ENCODE measurements at regions not wholly inside any gene's neighbourhood (a gene's known extent, or its start where the extent isn't known, plus 50 kb on each side); places are given as distances from the start of the nearest gene placed in this dataset. TPM values are rescaled to one million over a fixed set of nuclear protein-coding genes. Genes with fewer than 3 reads are reported as not detected.

DNA sequence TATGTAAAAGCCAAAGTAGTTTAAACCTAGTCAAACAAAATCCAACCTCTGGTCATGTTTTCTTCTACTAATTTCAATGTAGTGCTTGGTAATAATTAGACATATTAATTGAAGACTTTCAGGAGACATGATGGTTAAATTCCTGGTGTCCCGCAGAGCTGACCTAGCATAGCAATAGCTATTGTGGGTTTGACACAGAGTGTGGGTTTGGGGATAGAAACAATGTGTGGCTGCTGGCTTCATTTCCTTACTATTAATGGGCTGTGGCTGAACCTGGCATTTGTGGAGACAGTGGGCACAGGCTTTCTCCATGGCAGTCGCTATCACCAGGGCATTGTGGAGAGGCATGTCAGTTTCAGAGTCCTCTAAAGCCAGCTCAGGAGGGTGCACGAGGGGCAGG, 54.1 kb upstream of the GGTLC1 start:
- DNase-seq = no peak
- no peak overlapping the region for H2AFZ ChIP-seq (ENCODE audit: low read length)
- no peaks in the 10 kb centered on the region for H3K79me2 ChIP-seq (ENCODE audit: low read length)
- no peaks in the 10 kb centered on the region for H3K9me3 ChIP-seq (ENCODE audit: low read length)
- no peak overlapping the region for H3K4me2 ChIP-seq (ENCODE audit: low read depth, low read length, poor library complexity, severe bottlenecking)
- H3K27me3 ChIP-seq (ENCODE audit: low read length) = no peaks in the 10 kb centered on the region
- no peak overlapping the region for H3K4me3 ChIP-seq (ENCODE audit: low read length)
- no peak overlapping the region for H3K27ac ChIP-seq (ENCODE audit: low read length)
- no peaks in the 10 kb centered on the region for H3K9me2 ChIP-seq (replicated peaks; ENCODE audit: insufficient read depth, low read length)
- H3K4me1 ChIP-seq (ENCODE audit: low read length) = no peaks in the 10 kb centered on the region
- no peak overlapping the region for H3K9ac ChIP-seq (ENCODE audit: low read length)
- no peaks in the 10 kb centered on the region for H4K20me1 ChIP-seq (ENCODE audit: insufficient read depth, low read depth, low read length)
- no peaks in the 10 kb centered on the region for H3K36me3 ChIP-seq (ENCODE audit: insufficient read depth, low read length)

DNA sequence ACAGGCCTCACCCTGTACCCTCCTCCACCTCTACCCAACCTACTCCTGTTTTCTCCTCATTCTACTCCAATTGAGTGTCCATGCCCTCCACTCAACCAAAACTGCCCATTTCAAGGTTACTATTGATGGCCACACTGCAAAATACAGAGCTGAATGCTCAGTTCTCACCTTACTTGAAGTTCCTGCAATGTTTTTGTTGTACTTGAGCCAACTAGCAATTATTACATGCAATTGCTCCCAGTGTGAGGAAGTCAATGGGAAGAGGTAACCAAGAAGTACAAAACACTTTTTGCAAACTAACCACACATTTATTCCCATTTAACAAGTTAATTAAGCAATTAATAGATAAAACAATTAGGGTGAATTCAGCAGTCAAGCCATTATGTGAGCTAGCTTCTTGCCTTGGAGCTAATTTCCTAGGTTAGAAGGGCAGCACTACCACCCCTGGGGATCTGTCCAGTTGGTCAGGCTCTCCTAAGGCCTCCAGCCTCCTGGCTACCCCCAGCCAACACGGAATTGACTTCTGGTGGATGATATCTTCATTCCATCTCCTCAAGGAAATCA, 52.4 kb upstream of the GGTLC1 start:
- H3K9ac ChIP-seq (ENCODE audit: low read length) = no peak overlapping the region
- no peaks in the 10 kb centered on the region for H3K9me3 ChIP-seq (ENCODE audit: low read length)
- H2AFZ ChIP-seq (ENCODE audit: low read length) = no peak overlapping the region
- H4K20me1 ChIP-seq (ENCODE audit: insufficient read depth, low read depth, low read length) = no peaks in the 10 kb centered on the region
- H3K27me3 ChIP-seq (ENCODE audit: low read length) = no peaks in the 10 kb centered on the region
- DNase-seq = no peak
- no peak overlapping the region for H3K4me2 ChIP-seq (ENCODE audit: low read depth, low read length, poor library complexity, severe bottlenecking)
- H3K9me2 ChIP-seq (replicated peaks; ENCODE audit: insufficient read depth, low read length) = no peaks in the 10 kb centered on the region
- no peaks in the 10 kb centered on the region for H3K79me2 ChIP-seq (ENCODE audit: low read length)
- H3K36me3 ChIP-seq (ENCODE audit: insufficient read depth, low read length) = no peaks in the 10 kb centered on the region
- no peaks in the 10 kb centered on the region for H3K4me1 ChIP-seq (ENCODE audit: low read length)
- H3K27ac ChIP-seq (ENCODE audit: low read length) = no peak overlapping the region
- H3K4me3 ChIP-seq (ENCODE audit: low read length) = no peak overlapping the region

DNA sequence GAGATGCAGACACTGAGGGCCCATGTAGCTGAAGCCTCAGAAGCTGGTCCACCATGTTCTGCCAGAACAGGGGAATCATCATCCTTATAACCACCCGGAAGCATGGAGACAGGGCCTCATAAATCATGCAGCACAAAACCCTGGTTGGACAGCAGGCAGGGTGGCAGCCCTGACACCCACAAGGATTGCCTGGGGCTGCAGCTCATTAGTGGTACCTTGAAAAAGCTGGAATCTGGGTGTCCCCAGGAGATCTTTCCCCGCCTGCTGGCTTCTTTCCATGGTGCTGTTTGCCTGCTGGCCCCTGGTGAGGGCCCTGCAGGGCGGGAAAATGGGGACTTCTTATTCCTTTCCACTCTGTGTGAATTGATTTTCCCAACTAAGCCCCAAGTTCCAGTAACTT, 50.6 kb upstream of the GGTLC1 start:
- no peak overlapping the region for H3K27ac ChIP-seq (ENCODE audit: low read length)
- H3K36me3 ChIP-seq (ENCODE audit: insufficient read depth, low read length) = no peaks in the 10 kb centered on the region
- no peaks in the 10 kb centered on the region for H3K9me2 ChIP-seq (replicated peaks; ENCODE audit: insufficient read depth, low read length)
- H3K9ac ChIP-seq (ENCODE audit: low read length) = no peak overlapping the region
- no peaks in the 10 kb centered on the region for H3K79me2 ChIP-seq (ENCODE audit: low read length)
- DNase-seq = no peak
- H3K4me2 ChIP-seq (ENCODE audit: low read depth, low read length, poor library complexity, severe bottlenecking) = no peak overlapping the region
- no peak overlapping the region for H3K4me3 ChIP-seq (ENCODE audit: low read length)
- H3K9me3 ChIP-seq (ENCODE audit: low read length) = no peaks in the 10 kb centered on the region
- H3K27me3 ChIP-seq (ENCODE audit: low read length) = no peaks in the 10 kb centered on the region
- H2AFZ ChIP-seq (ENCODE audit: low read length) = no peak overlapping the region
- no peaks in the 10 kb centered on the region for H4K20me1 ChIP-seq (ENCODE audit: insufficient read depth, low read depth, low read length)
- peaks cover 8% of the 10 kb centered on the region for H3K4me1 ChIP-seq (ENCODE audit: low read length)

Small RNAs in the stretch of these regions (small RNA-seq; reads per million reads assigned to genes)
- gene RNU1-23P = not detected
